Neutrophil (primary cell): ENCODE measurements at regions not wholly inside any gene's neighbourhood (a gene's known extent, or its start where the extent isn't known, plus 50 kb on each side); places are given as distances from the start of the nearest gene placed in this dataset.

Source experiments
- H3K27ac ChIP-seq: fragments of 200-600 bp; sonication (generic); 2 replicates; pipeline ENCODE4 v1.5.1; 2016; ENCODE audit warnings: mild to moderate bottlenecking, moderate library complexity
- H3K27me3 ChIP-seq: fragments of 200-600 bp; sonication (generic); 2 replicates; pipeline ENCODE4 v1.6.0; 2016; ENCODE audit warnings: mild to moderate bottlenecking
- H3K36me3 ChIP-seq: fragments of 200-600 bp; sonication (generic); 2 replicates; pipeline ENCODE4 v1.5.1; 2017
- H3K4me1 ChIP-seq, 2 experiments: fragments of 200-600 bp in 1 of 2; sonication (generic) in 1 of 2; 1 replicate in 1 of 2; 2 replicates in 1 of 2; pipeline versions ENCODE4 v1.5.1 to v1.6.1; 2013 to 2016; ENCODE audit warnings: low read depth in 1 of 2, low read length in 1 of 2, mild to moderate bottlenecking in 1 of 2, moderate library complexity in 1 of 2; ENCODE audit not compliant: control insufficient read depth in 1 of 2, insufficient read depth in 1 of 2
- H3K4me3 ChIP-seq, 2 experiments: fragments of 200-600 bp in 1 of 2; sonication (generic) in 1 of 2; 1 replicate in 1 of 2; 2 replicates in 1 of 2; pipeline ENCODE4 v1.5.1; 2013 to 2016; ENCODE audit warnings: low read depth in 1 of 2, low read length in 1 of 2, mild to moderate bottlenecking in 1 of 2, moderate library complexity in 1 of 2
- H3K9me3 ChIP-seq: fragments of 200-600 bp; sonication (generic); 2 replicates; pipeline ENCODE4 v1.5.1; 2016
- CTCF ChIP-seq: fragments of 200-600 bp; sonication (generic); IDR thresholded peaks from 2 replicates; pipeline ENCODE4 v1.5.1; 2016; ENCODE audit warnings: antibody characterized with exemption

- peak; percentile 93 for TF ChIP-seq CTCF
- Histone ChIP-seq H3K4me1 (peaks cover 8 to 12% of the 10 kb centered on the region in 2 experiments), H3K4me3 (peak overlapping the region in 1 of 2 experiments; percentile 31), H3K27ac (peak overlapping the region; percentile 59), H3K27me3 (no peaks in the 10 kb centered on the region), H3K36me3 (no peaks in the 10 kb centered on the region), H3K9me3 (no peaks in the 10 kb centered on the region)
Observed at GRCh38 chr2:64831134-64831976, 157.8 kb upstream of the SLC1A4 start.

GRCh38 chr2:64831977-64832328, 157.2 kb upstream of the SLC1A4 start:
- Histone ChIP-seq H3K4me1 (peaks cover 8 to 12% of the 10 kb centered on the region in 2 experiments), H3K4me3 (no peak overlapping the region), H3K27me3 (no peaks in the 10 kb centered on the region), H3K27ac (peak overlapping the region; percentile 59), H3K9me3 (no peaks in the 10 kb centered on the region), H3K36me3 (no peaks in the 10 kb centered on the region)
- no peak for TF ChIP-seq CTCF

- no peaks in the 10 kb centered on the region for H3K9me3 ChIP-seq
- no peaks in the 10 kb centered on the region for H3K36me3 ChIP-seq
- no peak overlapping the region for H3K27ac ChIP-seq
- no peak overlapping the region for H3K4me3 ChIP-seq
- H3K27me3 ChIP-seq: no peaks in the 10 kb centered on the region
- peaks cover 13 to 21% of the 10 kb centered on the region in 2 experiments for H3K4me1 ChIP-seq
- TF ChIP-seq CTCF: no peak
Observed at GRCh38 chr2:64832936-64833335, 156.3 kb upstream of the SLC1A4 start.

GRCh38 chr2:64836566-64836965, 152.6 kb upstream of the SLC1A4 start:
- H3K4me1 ChIP-seq: peaks cover 41 to 49% of the 10 kb centered on the region in 2 experiments
- H3K27me3 ChIP-seq: no peaks in the 10 kb centered on the region
- no peak overlapping the region for H3K27ac ChIP-seq
- no peak overlapping the region for H3K4me3 ChIP-seq
- TF ChIP-seq CTCF: no peak
- no peaks in the 10 kb centered on the region for H3K9me3 ChIP-seq
- no peaks in the 10 kb centered on the region for H3K36me3 ChIP-seq

GRCh38 chr2:64837116-64837731, 152.0 kb upstream of the SLC1A4 start:
- Histone ChIP-seq H3K36me3 (no peaks in the 10 kb centered on the region), H3K27me3 (no peaks in the 10 kb centered on the region), H3K9me3 (no peaks in the 10 kb centered on the region), H3K4me1 (peaks cover 45 to 50% of the 10 kb centered on the region in 2 experiments), H3K4me3 (no peak overlapping the region), H3K27ac (peak overlapping the region; percentile 76)
- TF ChIP-seq CTCF: no peak
